Activated CD4-positive, alpha-beta T cell treated with anti-CD3 and anti-CD28 coated beads for 4 hours (primary cell): ENCODE measurements at regions not wholly inside any gene's neighbourhood (a gene's known extent, or its start where the extent isn't known, plus 50 kb on each side); places are given as distances from the start of the nearest gene placed in this dataset.
"Not testable (repeated sequence)": the region's sequence is repeated elsewhere in the genome, so short reads cannot be mapped to it uniquely, and the experiment has no call there.

Experiments used
- DNase-seq, 2 donors: peaks; one replicate each; pipeline ENCODE4 v3.0.0-alpha.2; 2020

- not testable (repeated sequence) for DNase-seq
Measured at GRCh38 chr16:10275214-10275996, 93.2 kb upstream of the GRIN2A start.

DNA sequence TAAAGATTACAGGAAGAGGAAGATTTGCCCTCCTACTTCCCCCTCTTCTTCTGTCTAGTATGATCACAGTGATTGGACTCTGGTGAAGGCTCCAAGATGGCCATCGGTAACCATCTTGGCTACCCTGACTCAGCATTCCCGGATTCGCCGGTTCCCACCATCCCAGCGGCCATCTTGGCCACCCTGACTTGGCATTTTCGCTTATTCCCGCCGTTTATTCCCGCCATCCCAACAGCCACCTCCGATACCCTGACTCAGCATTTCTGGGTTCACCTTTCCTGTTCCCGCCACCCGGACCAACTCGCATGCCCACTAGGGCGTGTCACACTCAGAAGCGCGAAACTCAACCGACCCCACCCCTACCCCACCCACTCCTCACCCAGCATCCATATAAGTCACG lies 95.4 kb upstream of the GRIN2A start:
- no peak for DNase-seq

DNA sequence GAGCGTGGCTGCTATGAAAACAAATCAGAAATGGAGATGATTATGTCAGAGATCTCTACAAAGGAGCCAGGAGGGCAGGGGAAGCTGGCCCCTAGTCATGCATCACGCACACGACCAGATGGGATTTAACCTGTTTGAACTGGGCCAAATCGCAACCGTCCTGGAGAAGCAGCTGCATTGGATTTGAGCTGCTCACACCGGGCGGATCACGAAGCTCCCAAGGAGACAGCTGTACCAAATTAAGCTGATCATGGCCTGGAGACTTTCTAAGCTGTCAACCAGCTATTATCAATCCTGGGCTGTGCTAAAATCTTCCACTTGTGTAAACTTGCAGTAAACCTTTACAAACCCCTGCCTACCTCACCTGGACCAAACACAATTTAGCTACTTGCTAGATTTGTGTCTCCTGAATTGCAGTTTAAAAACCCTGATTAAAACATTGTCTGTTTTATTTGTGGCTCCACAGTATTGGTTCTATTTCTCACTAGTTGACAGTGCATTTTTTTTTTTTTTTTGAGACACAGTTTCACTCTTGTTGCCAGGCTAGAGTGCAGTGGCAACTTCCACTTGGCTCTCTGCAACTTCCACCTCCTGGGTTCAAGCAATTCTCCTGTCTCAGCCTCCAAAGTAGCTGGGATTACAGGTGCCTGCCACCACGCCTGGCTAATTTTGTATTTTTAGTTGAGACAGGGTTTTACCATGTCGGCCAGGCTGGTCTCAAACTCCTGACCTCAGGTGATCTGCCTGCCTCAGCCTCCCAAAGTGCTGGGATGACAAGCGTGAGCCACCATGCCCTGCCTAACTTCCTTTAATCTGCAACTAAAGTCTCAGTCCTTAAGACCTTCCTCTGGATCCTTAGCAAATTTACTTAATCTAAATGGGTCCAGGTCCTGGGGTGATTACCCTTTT lies 98.3 kb upstream of the GRIN2A start:
- DNase-seq, result no peak

GRCh38 chr16:10282367-10282766 lies 100.1 kb upstream of the GRIN2A start:
- no peak for DNase-seq

DNA sequence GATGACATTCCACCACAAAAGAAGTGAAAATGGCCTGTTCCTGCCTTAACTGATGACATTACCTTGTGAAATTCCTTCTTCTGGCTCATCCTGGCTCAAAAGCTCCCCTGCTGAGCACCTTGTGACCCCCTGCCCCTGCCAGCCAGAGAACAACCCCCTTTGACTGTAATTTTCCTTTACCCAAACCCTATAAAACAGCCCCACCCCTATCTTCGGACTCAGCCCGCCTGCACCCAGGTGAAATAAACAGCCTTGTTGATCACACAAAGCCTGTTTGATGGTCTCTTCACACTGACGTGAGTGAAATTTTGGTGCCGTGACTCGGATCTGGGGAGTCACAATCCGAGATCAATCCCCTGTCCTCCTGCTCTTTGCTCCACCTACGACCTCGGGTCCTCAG lies 101.0 kb upstream of the GRIN2A start:
- DNase-seq, result not testable (repeated sequence)

- DNase-seq, result not testable (repeated sequence)
Measured at GRCh38 chr16:10290467-10291105, 95.3 kb upstream of the ATF7IP2 start.

DNA sequence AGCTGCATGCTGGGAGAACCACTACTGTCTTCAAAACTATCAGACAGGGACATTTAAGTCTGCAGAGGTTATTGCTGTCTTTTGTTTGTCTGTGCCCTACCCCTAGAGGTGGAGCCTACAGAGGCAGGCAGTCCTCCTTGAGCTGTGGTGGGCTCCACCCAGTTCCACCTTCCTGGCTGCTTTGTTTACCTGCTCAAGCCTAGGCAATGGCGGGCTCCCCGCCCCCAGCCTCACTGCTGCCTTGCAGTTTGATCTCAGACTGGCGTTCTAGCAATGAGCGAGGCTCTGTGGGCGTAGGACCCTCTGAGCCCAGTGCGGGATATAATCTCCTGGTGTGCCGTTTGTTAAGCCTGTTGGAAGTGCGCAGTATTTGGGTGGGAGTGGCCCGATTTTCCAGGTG lies 93.7 kb upstream of the ATF7IP2 start:
- not testable (repeated sequence) for DNase-seq

DNA sequence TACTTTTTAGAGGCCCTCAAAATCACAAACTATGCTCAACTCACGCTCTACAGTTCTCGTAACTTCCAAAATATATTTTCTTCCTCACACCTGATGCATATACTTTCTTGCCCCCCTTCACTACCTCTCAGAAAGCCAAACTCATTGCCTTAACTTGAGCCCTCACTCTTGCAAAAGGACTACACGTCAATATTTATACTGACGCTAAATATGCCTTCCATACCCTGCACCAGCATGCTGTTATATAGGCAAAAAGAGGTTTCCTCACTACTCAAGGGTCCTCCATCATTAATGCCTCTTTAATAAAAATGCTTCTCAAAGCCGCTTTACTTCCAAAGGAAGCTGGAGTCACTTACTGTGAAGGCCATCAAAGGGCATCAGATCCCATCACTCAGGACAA lies 92.9 kb upstream of the ATF7IP2 start:
- DNase-seq, result not testable (repeated sequence)

GRCh38 chr16:10294153-10294552 lies 91.7 kb upstream of the ATF7IP2 start:
- DNase-seq, result not testable (repeated sequence)

DNA sequence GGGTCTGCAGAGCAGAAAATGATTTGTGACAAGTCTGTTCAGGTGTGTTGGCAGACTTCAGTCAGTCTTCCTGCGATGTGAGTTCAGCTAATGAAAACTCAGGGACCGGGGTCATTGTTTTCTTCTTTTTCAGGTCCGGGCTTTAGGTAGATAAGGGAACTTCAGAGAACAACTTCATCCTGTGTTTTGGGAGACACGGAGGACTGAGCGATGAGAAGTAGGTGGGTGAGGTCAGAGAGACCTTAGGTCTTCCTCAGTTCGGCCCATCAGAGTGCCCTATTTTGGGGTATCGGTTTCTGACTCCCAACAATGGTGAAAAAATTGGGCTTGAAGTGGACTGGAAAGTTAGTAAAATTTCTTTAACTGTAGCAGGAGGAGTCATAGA lies 88.9 kb upstream of the ATF7IP2 start:
- no peak for DNase-seq

GRCh38 chr16:10297341-10298006 lies 88.4 kb upstream of the ATF7IP2 start:
- DNase-seq, result no peak

- no peak for DNase-seq
Measured at GRCh38 chr16:10300905-10301304, 85.0 kb upstream of the ATF7IP2 start.

- DNase-seq, result not testable (repeated sequence)
Measured at GRCh38 chr16:10301547-10301946, 84.3 kb upstream of the ATF7IP2 start.

- no peak for DNase-seq
Measured at GRCh38 chr16:10305912-10306311, 79.9 kb upstream of the ATF7IP2 start.

DNA sequence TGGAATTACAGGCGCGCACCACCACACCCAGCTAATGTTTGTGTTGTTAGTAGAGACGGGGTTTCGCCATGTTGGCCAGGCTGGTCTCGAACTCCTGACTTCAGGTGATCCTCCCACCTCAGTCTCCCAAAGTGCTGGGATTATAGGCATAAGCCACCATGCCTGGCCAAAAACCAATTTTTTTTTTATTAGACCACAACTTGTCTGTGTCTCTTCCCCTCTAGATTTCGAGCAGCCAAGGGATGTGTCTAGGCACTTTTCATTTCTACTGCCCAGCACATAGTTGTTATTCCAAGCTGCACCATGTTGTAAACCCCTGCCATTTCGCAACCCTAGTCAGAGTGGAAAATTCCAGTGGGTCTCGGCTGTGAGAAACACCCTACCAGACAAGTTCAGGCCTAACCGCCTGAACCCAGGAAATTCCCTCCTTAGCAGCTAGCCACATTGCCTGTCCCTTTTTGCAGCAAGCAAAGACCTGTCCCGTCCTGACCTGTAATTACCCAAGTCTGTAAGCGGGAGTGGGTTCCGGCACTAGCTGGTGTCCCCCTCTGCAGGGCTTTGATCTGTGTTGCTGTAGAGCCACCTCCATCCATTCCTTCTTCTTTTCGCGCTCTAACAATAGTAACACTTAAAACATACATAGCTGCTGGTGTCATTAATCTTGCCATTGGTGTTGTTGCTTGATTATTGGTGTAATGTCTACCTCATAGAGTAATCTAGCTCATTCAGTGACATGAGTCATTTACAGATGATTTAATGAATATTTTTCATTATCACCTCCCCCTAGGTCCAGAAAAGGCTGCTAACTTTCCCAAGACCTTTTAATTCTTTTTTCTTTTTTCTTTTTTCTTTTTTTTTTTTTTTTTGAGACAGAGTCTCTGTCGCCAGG lies 77.3 kb upstream of the ATF7IP2 start:
- DNase-seq, result no peak

- no peak for DNase-seq
Measured at GRCh38 chr16:10309271-10309932, 76.5 kb upstream of the ATF7IP2 start.

- no peak for DNase-seq
Measured at GRCh38 chr16:10312008-10312407, 73.9 kb upstream of the ATF7IP2 start.

GRCh38 chr16:10312784-10313724 lies 72.8 kb upstream of the ATF7IP2 start:
- no peak for DNase-seq

DNA sequence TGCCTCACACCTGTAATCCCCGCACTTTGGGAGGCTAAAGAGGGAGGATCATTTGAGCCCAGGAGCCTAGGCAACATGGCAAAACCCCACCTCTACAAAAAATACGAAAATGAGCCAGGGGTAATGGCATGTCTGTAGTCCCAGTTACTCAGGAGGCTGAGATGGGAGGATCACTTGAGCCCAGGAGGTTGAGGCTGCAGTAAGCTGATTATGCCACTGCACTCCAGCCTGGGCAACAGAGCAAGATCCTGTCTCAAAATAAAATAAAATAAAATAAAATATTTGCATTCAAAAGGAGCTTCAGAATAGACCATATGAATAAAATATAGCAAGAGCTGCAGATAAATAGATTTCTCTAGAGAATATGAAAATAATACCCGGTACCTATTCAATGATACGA lies 71.5 kb upstream of the ATF7IP2 start:
- no peak for DNase-seq

GRCh38 chr16:10314811-10315210 lies 71.0 kb upstream of the ATF7IP2 start:
- no peak for DNase-seq
